DOHH2 (cell line): ENCODE measurements at regions not wholly inside any gene's neighbourhood (a gene's known extent, or its start where the extent isn't known, plus 50 kb on each side); places are given as distances from the start of the nearest gene placed in this dataset.

ENCODE experiments used
- H3F3A ChIP-seq: fragments of 200-600 bp; sonication (generic), shearing (Covaris generic); 2 replicates; pipeline ENCODE4 v1.6.0; 2016; ENCODE audit warnings: antibody characterized with exemption, mild to moderate bottlenecking; ENCODE audit not compliant: control insufficient read depth, insufficient read depth
- H3K27ac ChIP-seq: fragments of 200-600 bp; sonication (generic); 2 replicates; pipeline ENCODE4 v1.5.1; 2014; ENCODE audit warnings: low read depth, mild to moderate bottlenecking, low read length, moderate library complexity
- H3K27me3 ChIP-seq: fragments of 200-600 bp; sonication (generic); 2 replicates; pipeline ENCODE4 v1.6.1; 2014; ENCODE audit warnings: mild to moderate bottlenecking, low read length, mixed read lengths; ENCODE audit not compliant: control insufficient read depth
- H3K36me3 ChIP-seq: fragments of 200-600 bp; sonication (generic); 2 replicates; pipeline ENCODE4 v1.6.1; 2014; ENCODE audit warnings: mild to moderate bottlenecking, low read length, moderate library complexity, mixed read lengths; ENCODE audit not compliant: control insufficient read depth
- H3K4me1 ChIP-seq: fragments of 200-600 bp; sonication (generic); 2 replicates; pipeline ENCODE4 v1.6.1; 2014; ENCODE audit warnings: mild to moderate bottlenecking, low read length, mixed read lengths; ENCODE audit not compliant: control insufficient read depth
- H3K4me2 ChIP-seq: fragments of 200-600 bp; sonication (generic); 2 replicates; pipeline ENCODE4 v1.6.0; 2014; ENCODE audit warnings: mild to moderate bottlenecking, low read length, moderate library complexity
- H3K4me3 ChIP-seq: fragments of 200-600 bp; sonication (generic); 2 replicates; pipeline ENCODE4 v1.5.1; 2014; ENCODE audit warnings: mild to moderate bottlenecking, low read length, mixed read lengths
- H3K79me2 ChIP-seq: fragments of 200-600 bp; sonication (generic); 2 replicates; pipeline ENCODE4 v1.6.1; 2014; ENCODE audit warnings: mild to moderate bottlenecking, low read length, mixed read lengths; ENCODE audit not compliant: control insufficient read depth
- H3K9me2 ChIP-seq: fragments of 200-600 bp; sonication (generic); replicated peaks from 2 replicates; pipeline ENCODE4 v1.6.1; 2014; ENCODE audit warnings: mild to moderate bottlenecking, low read length, mixed read lengths; ENCODE audit not compliant: control insufficient read depth
- H3K9me3 ChIP-seq: fragments of 200-600 bp; sonication (generic); 2 replicates; pipeline ENCODE4 v1.6.1; 2014; ENCODE audit warnings: antibody characterized with exemption, low read length, mixed read lengths; ENCODE audit not compliant: control insufficient read depth, insufficient read depth
- H4K20me1 ChIP-seq: fragments of 200-600 bp; sonication (generic); 2 replicates; pipeline ENCODE4 v1.6.0; 2014; ENCODE audit warnings: low read depth, mild to moderate bottlenecking, antibody characterized with exemption, low read length, moderate library complexity; ENCODE audit not compliant: control insufficient read depth, insufficient read depth
- CTCF ChIP-seq: fragments of 200-600 bp; sonication (generic); IDR thresholded peaks from one replicate; pipeline ENCODE4 v1.5.1; 2014; ENCODE audit warnings: antibody characterized with exemption, mild to moderate bottlenecking, low read depth, low read length; ENCODE audit not compliant: poor library complexity, severe bottlenecking
- EZH2phosphoT487 ChIP-seq: fragments of 200-600 bp; sonication (generic); IDR thresholded peaks from 2 replicates; pipeline ENCODE4 v1.6.1; 2017; ENCODE audit warnings: borderline replicate concordance, mild to moderate bottlenecking, antibody characterized with exemption, low read length, moderate library complexity, mixed read lengths

- no peaks in the 10 kb centered on the region for H3K9me2 ChIP-seq
- H3K4me2 ChIP-seq = no peak overlapping the region
- no peaks in the 10 kb centered on the region for H3K27me3 ChIP-seq
- no peaks in the 10 kb centered on the region for H3K36me3 ChIP-seq
- no peaks in the 10 kb centered on the region for H3K9me3 ChIP-seq
- no peaks in the 10 kb centered on the region for H3K4me1 ChIP-seq
- TF ChIP-seq CTCF (no peak), EZH2phosphoT487 (no peak)
- H3F3A ChIP-seq = no peaks in the 10 kb centered on the region
- no peaks in the 10 kb centered on the region for H3K79me2 ChIP-seq
- H3K27ac ChIP-seq = no peak overlapping the region
- H3K4me3 ChIP-seq = no peak overlapping the region
- H4K20me1 ChIP-seq = no peaks in the 10 kb centered on the region
Measured at GRCh38 chr12:43058616-43059015, 469.1 kb upstream of the PRICKLE1 start.

GRCh38 chr12:43057566-43057965 lies 468.0 kb upstream of the PRICKLE1 start:
- Histone ChIP-seq H3F3A (no peaks in the 10 kb centered on the region), H3K4me2 (no peak overlapping the region), H3K79me2 (no peaks in the 10 kb centered on the region), H3K4me1 (no peaks in the 10 kb centered on the region), H3K36me3 (no peaks in the 10 kb centered on the region), H3K9me3 (no peaks in the 10 kb centered on the region), H3K27ac (no peak overlapping the region), H4K20me1 (no peaks in the 10 kb centered on the region), H3K27me3 (no peaks in the 10 kb centered on the region), H3K4me3 (no peak overlapping the region), H3K9me2 (no peaks in the 10 kb centered on the region)
- no peak for TF ChIP-seq CTCF
- no peak for TF ChIP-seq EZH2phosphoT487

- Histone ChIP-seq H3K27me3 (no peaks in the 10 kb centered on the region), H4K20me1 (no peaks in the 10 kb centered on the region), H3K9me3 (no peaks in the 10 kb centered on the region), H3K4me2 (no peak overlapping the region), H3K36me3 (no peaks in the 10 kb centered on the region), H3K4me3 (no peak overlapping the region), H3K4me1 (no peaks in the 10 kb centered on the region), H3K9me2 (no peaks in the 10 kb centered on the region), H3K27ac (no peak overlapping the region), H3F3A (no peaks in the 10 kb centered on the region), H3K79me2 (no peaks in the 10 kb centered on the region)
- TF ChIP-seq CTCF (no peak), EZH2phosphoT487 (no peak)
Measured at GRCh38 chr12:43054085-43054484, 464.5 kb upstream of the PRICKLE1 start.

GRCh38 chr12:43052441-43052840 lies 462.9 kb upstream of the PRICKLE1 start:
- no peaks in the 10 kb centered on the region for H3K4me1 ChIP-seq

More at GRCh38 chr12:43052441-43052840, 462.9 kb upstream of the PRICKLE1 start:
- no peaks in the 10 kb centered on the region for H3K27me3 ChIP-seq
- H3K36me3 ChIP-seq = no peaks in the 10 kb centered on the region
- no peak overlapping the region for H3K4me2 ChIP-seq
- no peaks in the 10 kb centered on the region for H3K79me2 ChIP-seq
- H3K4me3 ChIP-seq = no peak overlapping the region
- no peaks in the 10 kb centered on the region for H3F3A ChIP-seq
- no peak overlapping the region for H3K27ac ChIP-seq
- H4K20me1 ChIP-seq = no peaks in the 10 kb centered on the region
- TF ChIP-seq EZH2phosphoT487 (no peak), CTCF (no peak)
- H3K9me2 ChIP-seq = no peaks in the 10 kb centered on the region
- H3K9me3 ChIP-seq = no peaks in the 10 kb centered on the region
